Astrocyte (in vitro differentiated cells and primary cell): ENCODE measurements at regions not wholly inside any gene's neighbourhood (a gene's known extent, or its start where the extent isn't known, plus 50 kb on each side); places are given as distances from the start of the nearest gene placed in this dataset.

ENCODE experiments used
- EZH2 ChIP-seq: IDR thresholded peaks from 2 replicates; pipeline ENCODE4 v1.6.1; 2012; ENCODE audit warnings: mild to moderate bottlenecking, low read length, inconsistent platforms; ENCODE audit not compliant: insufficient read depth
- TF ChIP-seq, protein P1 (sequence below): IDR thresholded peaks from 2 replicates; pipeline ENCODE4 v1.5.1; 2011; ENCODE audit warnings: low read depth, mild to moderate bottlenecking, inconsistent platforms, low read length, moderate library complexity; ENCODE audit not compliant: insufficient read depth

GRCh38 chr1:185676969-185677368, 57.2 kb upstream of the HMCN1 start:
- TF ChIP-seq, protein P1, sequence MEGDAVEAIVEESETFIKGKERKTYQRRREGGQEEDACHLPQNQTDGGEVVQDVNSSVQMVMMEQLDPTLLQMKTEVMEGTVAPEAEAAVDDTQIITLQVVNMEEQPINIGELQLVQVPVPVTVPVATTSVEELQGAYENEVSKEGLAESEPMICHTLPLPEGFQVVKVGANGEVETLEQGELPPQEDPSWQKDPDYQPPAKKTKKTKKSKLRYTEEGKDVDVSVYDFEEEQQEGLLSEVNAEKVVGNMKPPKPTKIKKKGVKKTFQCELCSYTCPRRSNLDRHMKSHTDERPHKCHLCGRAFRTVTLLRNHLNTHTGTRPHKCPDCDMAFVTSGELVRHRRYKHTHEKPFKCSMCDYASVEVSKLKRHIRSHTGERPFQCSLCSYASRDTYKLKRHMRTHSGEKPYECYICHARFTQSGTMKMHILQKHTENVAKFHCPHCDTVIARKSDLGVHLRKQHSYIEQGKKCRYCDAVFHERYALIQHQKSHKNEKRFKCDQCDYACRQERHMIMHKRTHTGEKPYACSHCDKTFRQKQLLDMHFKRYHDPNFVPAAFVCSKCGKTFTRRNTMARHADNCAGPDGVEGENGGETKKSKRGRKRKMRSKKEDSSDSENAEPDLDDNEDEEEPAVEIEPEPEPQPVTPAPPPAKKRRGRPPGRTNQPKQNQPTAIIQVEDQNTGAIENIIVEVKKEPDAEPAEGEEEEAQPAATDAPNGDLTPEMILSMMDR = no peak
- TF ChIP-seq EZH2 = no peak
